SH-SY5Y (cell line): ENCODE measurements at regions not wholly inside any gene's neighbourhood (a gene's known extent, or its start where the extent isn't known, plus 50 kb on each side); places are given as distances from the start of the nearest gene placed in this dataset.

ENCODE experiments used
- GATA2 ChIP-seq: IDR thresholded peaks from 2 replicates; pipeline ENCODE4 v1.6.1; 2011; ENCODE audit warnings: mild to moderate bottlenecking, low read depth, low read length
- GATA3 ChIP-seq: IDR thresholded peaks from 2 replicates; pipeline ENCODE4 v1.6.1; 2011; ENCODE audit warnings: low read depth, mild to moderate bottlenecking, low read length, moderate library complexity

DNA sequence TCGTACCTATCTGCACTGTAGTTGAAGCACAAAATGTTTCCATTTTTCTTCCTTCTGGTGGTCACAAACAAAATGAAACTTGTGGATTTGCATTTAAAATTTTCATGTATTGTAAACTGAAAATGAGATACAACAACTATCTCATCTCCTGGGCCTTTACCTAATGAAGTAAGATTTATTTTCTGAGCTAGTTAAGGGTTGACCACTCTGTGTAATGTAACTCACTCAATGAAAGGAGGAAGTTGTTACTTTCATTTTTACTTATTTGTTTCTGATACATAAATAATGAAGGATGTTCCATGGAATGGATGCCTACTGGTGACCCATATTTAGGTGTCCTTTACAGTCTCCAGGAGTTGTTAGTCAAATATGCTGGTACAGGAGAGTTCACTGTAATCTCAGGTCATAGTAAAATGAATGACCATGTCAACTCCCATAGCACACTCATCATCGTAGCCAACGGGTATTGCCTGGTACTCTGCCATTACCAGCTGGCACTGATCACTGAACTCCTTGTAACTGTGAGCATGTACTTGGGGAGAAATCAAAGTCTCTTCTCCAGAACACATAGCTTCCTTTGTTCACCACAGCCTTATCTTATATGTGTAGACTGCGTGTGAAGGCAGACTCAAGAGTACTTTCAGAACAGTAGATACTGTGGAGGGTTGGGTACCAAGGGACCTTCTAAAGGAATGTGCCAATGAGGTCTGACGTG is 474.2 kb upstream of the ROBO2 start:
- no peak for TF ChIP-seq GATA3
- no peak for TF ChIP-seq GATA2
